ES-I3 (cell line): ENCODE measurements at regions not wholly inside any gene's neighbourhood (a gene's known extent, or its start where the extent isn't known, plus 50 kb on each side); places are given as distances from the start of the nearest gene placed in this dataset.
"Not testable (repeated sequence)": the region's sequence is repeated elsewhere in the genome, so short reads cannot be mapped to it uniquely, and the experiment has no call there.

Source experiments
- H3K36me3 ChIP-seq: 2 replicates; pipeline ENCODE4 v1.6.1; 2013; ENCODE audit warnings: mild to moderate bottlenecking, low read length, control low read depth, moderate library complexity; ENCODE audit not compliant: insufficient read depth
- H3K4me1 ChIP-seq: 2 replicates; pipeline ENCODE4 v1.6.1; 2013; ENCODE audit warnings: mild to moderate bottlenecking, control low read depth, low read length; ENCODE audit not compliant: insufficient read depth
- H3K9ac ChIP-seq: 2 replicates; pipeline ENCODE4 v1.6.1; 2013; ENCODE audit warnings: low read depth, mild to moderate bottlenecking, low read length, moderate library complexity
- H3K9me3 ChIP-seq: 2 replicates; pipeline ENCODE4 v1.6.1; 2013; ENCODE audit warnings: mild to moderate bottlenecking, low read length, moderate library complexity; ENCODE audit not compliant: control insufficient read depth, insufficient read depth

- Histone ChIP-seq H3K9me3 (no peaks in the 10 kb centered on the region), H3K36me3 (no peaks in the 10 kb centered on the region), H3K9ac (no peak overlapping the region)
Observed at GRCh38 chr2:180553094-180553715, 427.2 kb upstream of the UBE2E3 start.

GRCh38 chr2:180542511-180542910 lies 437.9 kb upstream of the UBE2E3 start:
- H3K9me3 ChIP-seq = no peaks in the 10 kb centered on the region
- no peaks in the 10 kb centered on the region for H3K4me1 ChIP-seq
- H3K36me3 ChIP-seq = no peaks in the 10 kb centered on the region
- no peak overlapping the region for H3K9ac ChIP-seq

More at GRCh38 chr2:180553094-180553715, 427.2 kb upstream of the UBE2E3 start:
- no peaks in the 10 kb centered on the region for H3K4me1 ChIP-seq

- Histone ChIP-seq H3K9me3 (no peaks in the 10 kb centered on the region), H3K4me1 (no peaks in the 10 kb centered on the region), H3K36me3 (no peaks in the 10 kb centered on the region), H3K9ac (no peak overlapping the region)
Observed at GRCh38 chr2:180540761-180541160, 439.6 kb upstream of the UBE2E3 start.

GRCh38 chr2:180539541-180539940 lies 440.9 kb upstream of the UBE2E3 start:
- no peaks in the 10 kb centered on the region for H3K9me3 ChIP-seq
- no peaks in the 10 kb centered on the region for H3K36me3 ChIP-seq
- no peaks in the 10 kb centered on the region for H3K4me1 ChIP-seq
- H3K9ac ChIP-seq = no peak overlapping the region

GRCh38 chr2:180535289-180535688 lies 445.1 kb upstream of the UBE2E3 start:
- H3K36me3 ChIP-seq = no peaks in the 10 kb centered on the region
- no peaks in the 10 kb centered on the region for H3K9me3 ChIP-seq
- H3K4me1 ChIP-seq = no peaks in the 10 kb centered on the region
- H3K9ac ChIP-seq = no peak overlapping the region

- not testable (repeated sequence) for H3K4me1 ChIP-seq, H3K9ac ChIP-seq, H3K36me3 ChIP-seq, H3K9me3 ChIP-seq
Observed at GRCh38 chr2:180531787-180532186, 448.6 kb upstream of the UBE2E3 start.

- Histone ChIP-seq H3K9me3 (no peaks in the 10 kb centered on the region), H3K9ac (no peak overlapping the region), H3K36me3 (no peaks in the 10 kb centered on the region), H3K4me1 (peaks cover 3% of the 10 kb centered on the region; the same call in 1 of the 2 replicates)
Observed at GRCh38 chr2:180524499-180524898, 455.9 kb upstream of the UBE2E3 start.

- no peaks in the 10 kb centered on the region for H3K36me3 ChIP-seq
- no peak overlapping the region for H3K9ac ChIP-seq
- H3K9me3 ChIP-seq = no peaks in the 10 kb centered on the region
- H3K4me1 ChIP-seq = peaks cover 3% of the 10 kb centered on the region; the same call in 1 of the 2 replicates
Observed at GRCh38 chr2:180523621-180524340, 456.6 kb upstream of the UBE2E3 start.

GRCh38 chr2:180520921-180521581 lies 459.4 kb upstream of the UBE2E3 start:
- peaks cover 3% of the 10 kb centered on the region; the same call in 1 of the 2 replicates for H3K4me1 ChIP-seq
- H3K36me3 ChIP-seq = no peaks in the 10 kb centered on the region
- H3K9me3 ChIP-seq = no peaks in the 10 kb centered on the region
- H3K9ac ChIP-seq = no peak overlapping the region

- Histone ChIP-seq H3K9me3 (no peaks in the 10 kb centered on the region), H3K9ac (no peak overlapping the region), H3K36me3 (no peaks in the 10 kb centered on the region), H3K4me1 (peaks cover 3% of the 10 kb centered on the region; the same call in 1 of the 2 replicates)
Observed at GRCh38 chr2:180520206-180520605, 460.2 kb upstream of the UBE2E3 start.

- H3K36me3 ChIP-seq = no peaks in the 10 kb centered on the region
- H3K9me3 ChIP-seq = no peaks in the 10 kb centered on the region
- H3K4me1 ChIP-seq = peaks cover 1% of the 10 kb centered on the region; the same call in 1 of the 2 replicates
- no peak overlapping the region for H3K9ac ChIP-seq
Observed at GRCh38 chr2:180519276-180519675, 461.1 kb upstream of the UBE2E3 start.

GRCh38 chr2:180516232-180516631 lies 464.2 kb upstream of the UBE2E3 start:
- Histone ChIP-seq H3K9ac (no peak overlapping the region), H3K4me1 (no peaks in the 10 kb centered on the region; the same call in 1 of the 2 replicates), H3K36me3 (no peaks in the 10 kb centered on the region), H3K9me3 (no peaks in the 10 kb centered on the region)

- no peaks in the 10 kb centered on the region for H3K9me3 ChIP-seq
- H3K36me3 ChIP-seq = no peaks in the 10 kb centered on the region
- H3K9ac ChIP-seq = no peak overlapping the region
- no peaks in the 10 kb centered on the region for H3K4me1 ChIP-seq
Observed at GRCh38 chr2:180513389-180513788, 467.0 kb upstream of the UBE2E3 start.

- no peaks in the 10 kb centered on the region for H3K4me1 ChIP-seq
- no peaks in the 10 kb centered on the region for H3K36me3 ChIP-seq
- no peak overlapping the region for H3K9ac ChIP-seq
- H3K9me3 ChIP-seq = no peaks in the 10 kb centered on the region
Observed at GRCh38 chr2:180508458-180508857, 471.9 kb upstream of the UBE2E3 start.

- Histone ChIP-seq H3K36me3 (no peaks in the 10 kb centered on the region), H3K4me1 (no peaks in the 10 kb centered on the region), H3K9me3 (no peaks in the 10 kb centered on the region), H3K9ac (no peak overlapping the region)
Observed at GRCh38 chr2:180507028-180507427, 473.4 kb upstream of the UBE2E3 start.
